Stimulated activated CD8-positive, alpha-beta memory T cell treated with anti-CD3 and anti-CD28 coated beads, Interleukin-7, amount 100 ng/mL, for 1 hour (primary cell): ENCODE measurements at regions not wholly inside any gene's neighbourhood (a gene's known extent, or its start where the extent isn't known, plus 50 kb on each side); places are given as distances from the start of the nearest gene placed in this dataset.

ENCODE experiments used
- DNase-seq, 2 donors: peaks; one replicate each; pipeline ENCODE4 v3.0.0-alpha.2; 2020; ENCODE audit warnings: low read depth in 2 of 2

DNA sequence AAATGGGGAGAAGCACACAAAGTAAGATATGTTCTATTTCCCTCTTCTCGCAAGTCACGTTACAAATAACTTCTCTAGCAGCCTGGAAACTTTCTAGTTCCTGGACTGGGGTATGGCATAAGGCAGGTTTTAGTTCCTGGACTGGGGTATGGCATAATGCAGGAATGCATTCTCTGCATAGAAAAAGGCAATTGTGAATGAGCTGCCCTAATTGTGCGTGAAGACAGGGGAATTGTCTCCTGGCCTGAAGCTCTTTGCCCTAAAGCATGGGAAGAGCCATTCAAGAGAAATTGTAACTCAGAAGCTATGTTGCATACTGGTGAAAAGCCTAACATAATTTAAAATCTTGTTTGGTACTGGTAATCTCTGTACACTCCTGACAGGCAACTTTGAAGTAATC, 54.3 kb upstream of the CBLB start:
- no peak for DNase-seq

DNA sequence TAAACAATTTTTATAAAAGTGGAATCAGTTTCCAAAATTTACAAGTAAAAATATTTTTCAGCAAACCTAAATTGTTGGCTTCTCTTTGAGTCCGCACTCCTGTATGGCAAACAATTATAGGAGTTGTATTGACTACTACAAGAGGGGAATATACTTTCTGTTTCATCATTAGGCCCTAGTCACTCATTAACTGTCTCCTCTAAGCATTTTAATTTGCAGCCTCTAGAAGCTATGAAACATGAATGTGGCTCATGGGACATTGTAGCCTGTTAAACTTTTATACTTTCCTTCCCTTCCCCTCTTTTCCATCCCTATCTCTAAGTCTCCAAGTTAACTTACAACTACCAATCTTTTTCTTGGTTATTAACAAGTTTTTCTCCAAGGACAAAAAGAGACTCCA, 58.9 kb upstream of the CBLB start:
- DNase-seq = no peak

DNA sequence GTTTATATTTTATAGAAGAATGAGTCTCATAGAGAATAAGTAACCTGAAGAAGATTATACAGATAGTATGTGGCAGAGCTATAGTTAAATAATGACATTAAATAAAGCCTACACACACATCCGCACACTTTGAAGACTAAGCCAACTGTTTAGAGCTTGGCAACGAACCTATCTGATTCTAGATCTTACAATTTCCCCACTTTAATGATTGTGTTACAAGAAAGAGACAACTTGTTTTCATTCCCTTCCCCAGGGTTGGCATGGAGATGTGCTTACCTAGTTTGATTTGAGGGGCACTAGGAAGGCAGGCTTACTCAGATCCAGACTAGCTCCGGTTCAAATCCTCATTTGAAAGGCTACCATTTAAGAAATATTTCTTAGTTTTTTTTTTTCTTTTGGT, 61.9 kb upstream of the CBLB start:
- DNase-seq = no peak

- DNase-seq = no peak
Measured at GRCh38 chr3:105931500-105931899, 62.7 kb upstream of the CBLB start.

DNA sequence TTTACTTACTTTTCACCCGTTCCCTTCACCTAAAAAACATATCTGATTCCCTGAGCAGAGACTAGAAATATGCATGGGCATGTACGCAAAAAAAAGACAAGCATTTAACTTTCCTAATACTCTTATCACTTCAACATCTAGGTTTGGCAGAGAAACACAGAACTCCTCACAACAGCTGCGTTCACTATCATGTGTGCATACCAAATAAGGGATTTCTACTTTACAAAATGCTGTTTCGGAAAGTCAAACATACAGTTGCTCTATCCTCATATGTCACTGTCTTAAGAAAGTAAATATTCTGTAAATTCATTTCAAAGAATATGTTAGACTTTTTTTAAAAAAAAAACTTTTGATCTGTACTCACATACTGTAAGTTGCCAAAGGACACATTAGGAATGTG, 65.1 kb upstream of the CBLB start:
- DNase-seq = no peak

- DNase-seq = no peak
Measured at GRCh38 chr3:105938101-105938500, 69.3 kb upstream of the CBLB start.

GRCh38 chr3:105938806-105939205, 70.0 kb upstream of the CBLB start:
- no peak for DNase-seq

DNA sequence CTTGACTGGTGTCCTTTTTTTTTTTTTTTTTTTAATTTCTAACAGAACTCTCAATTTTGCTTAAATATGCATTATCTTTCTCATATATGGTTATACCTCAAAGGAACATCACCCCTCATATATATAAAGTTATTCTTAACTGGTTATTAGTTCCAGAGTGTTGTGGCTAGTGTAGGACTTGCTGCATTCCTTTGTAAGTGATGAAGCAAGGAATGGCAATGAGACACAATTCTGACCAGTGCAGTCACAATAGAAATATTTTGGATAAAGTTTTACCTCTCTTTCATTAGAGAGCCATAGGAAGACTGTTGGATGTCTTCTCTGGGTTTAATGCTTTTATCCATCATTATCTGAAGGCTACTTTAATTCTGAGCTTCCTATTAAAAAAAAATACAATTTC, 75.5 kb upstream of the CBLB start:
- no peak for DNase-seq

DNA sequence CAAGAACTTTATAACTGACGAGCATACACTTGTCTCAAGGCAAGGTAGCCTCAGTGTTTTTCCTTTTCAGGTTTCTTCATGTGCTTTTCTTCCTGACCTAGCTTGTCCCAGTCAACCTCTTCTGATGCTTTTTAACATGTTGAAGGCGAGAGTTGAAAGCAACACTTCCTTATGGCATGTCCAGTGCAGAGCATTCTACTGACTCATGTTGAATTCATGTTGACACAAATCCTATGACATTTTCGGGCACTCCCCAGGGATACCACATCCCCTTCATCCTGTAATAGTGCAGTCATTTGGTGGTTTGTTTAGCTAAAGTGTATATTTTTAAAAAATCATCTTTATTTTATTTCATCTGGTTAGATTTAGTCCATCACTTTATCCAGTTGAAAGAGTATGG, 75.9 kb upstream of the CBLB start:
- no peak for DNase-seq

- DNase-seq = no peak
Measured at GRCh38 chr3:105948101-105948500, 79.3 kb upstream of the CBLB start.

- no peak for DNase-seq
Measured at GRCh38 chr3:105950881-105951600, 82.2 kb upstream of the CBLB start.

DNA sequence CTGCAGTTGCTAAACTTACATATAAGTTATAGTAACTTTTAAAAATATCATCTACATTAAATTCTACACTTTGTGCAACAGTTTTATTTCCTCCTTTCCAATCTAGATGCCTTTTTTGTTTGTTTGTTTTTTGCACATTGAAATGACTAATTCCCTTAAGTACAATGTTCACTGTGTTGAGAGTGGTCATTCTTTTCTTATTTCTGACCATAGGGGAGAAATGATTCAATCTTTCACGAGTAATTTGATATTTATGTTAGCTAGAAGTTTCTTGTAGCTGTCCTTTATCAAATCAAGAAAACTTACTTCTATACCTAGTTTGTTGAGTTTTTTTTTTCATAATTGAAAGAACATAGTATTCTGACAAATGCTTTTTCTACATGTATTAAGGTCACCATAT, 85.0 kb upstream of the CBLB start:
- DNase-seq = no peak

- no peak for DNase-seq
Measured at GRCh38 chr3:105956306-105956705, 87.5 kb upstream of the CBLB start.

GRCh38 chr3:105957722-105958121, 88.9 kb upstream of the CBLB start:
- no peak for DNase-seq

DNA sequence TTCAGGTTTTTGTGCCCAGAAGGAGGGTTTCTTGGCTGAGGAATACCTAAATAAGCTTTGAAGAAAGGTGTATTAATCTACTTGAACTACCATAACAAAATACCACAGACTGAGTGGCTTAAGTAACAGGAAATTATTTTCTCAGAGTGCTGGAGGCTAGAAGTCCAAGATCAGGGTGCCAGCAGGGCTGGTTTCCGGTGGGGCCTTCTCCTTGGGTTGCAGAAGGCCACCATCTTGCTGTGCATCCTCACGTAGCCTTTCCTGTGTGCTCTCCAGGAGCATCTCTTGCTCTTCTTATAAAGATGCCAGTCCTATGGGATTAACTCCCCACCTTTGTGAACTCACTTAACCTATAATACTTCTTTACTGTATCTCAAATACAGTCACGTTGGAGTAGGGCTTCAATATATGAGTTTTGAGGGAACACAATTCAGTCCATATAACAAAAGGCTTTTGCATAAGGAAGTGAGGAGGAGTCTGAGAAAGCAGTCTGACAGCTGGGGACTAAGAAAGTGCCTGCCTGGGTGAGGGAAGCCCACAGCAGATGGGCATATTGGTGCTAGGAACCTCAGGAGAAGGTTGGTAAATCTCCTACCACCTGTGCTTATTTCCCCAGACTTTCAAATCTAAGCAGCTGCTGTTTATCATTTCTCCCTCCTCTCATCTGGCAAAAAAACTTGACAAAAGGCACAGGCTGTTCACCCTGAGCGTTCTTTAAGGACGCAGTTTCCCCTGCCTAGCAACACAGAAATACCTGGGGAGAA, 89.6 kb upstream of the CBLB start:
- DNase-seq = no peak

DNA sequence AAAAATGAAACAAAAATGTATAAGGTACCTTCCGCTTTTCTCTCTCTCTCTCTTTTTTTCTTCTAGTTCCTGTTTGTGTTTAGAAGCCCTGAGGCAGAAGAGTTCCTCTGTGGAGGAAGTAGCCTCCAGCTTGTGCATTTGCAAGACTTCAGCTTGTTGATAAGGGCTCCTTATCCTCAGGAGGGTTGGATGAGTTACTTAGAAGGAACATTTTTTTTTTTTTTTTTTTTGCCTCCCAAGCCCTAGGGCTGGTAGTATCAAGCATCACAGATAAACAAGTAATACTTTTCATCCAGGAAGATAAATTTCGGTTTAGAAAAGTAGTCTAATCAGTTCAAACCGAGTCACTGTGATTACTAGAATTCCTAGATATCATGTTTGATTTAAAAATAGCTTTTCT, 91.0 kb upstream of the CBLB start:
- DNase-seq = no peak

DNA sequence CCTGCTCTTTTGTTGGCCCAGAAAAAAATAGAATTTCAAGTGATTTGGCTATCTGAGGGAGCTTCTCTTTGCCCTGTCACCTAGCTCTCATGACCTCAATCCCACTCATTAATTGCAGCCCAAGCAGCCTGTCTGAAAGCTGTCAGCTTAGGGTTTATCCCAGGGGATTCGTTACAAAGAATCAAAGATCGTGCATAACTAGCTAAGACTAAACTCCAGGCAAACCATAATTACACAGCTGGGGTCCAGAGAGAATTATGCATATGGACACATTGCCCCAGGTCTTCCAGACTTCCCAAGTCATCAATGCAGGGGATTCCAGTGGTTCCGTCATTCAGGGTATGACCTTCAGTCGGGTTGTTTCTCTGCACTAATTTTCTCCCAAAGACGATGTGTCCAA, 91.6 kb upstream of the CBLB start:
- DNase-seq = no peak

DNA sequence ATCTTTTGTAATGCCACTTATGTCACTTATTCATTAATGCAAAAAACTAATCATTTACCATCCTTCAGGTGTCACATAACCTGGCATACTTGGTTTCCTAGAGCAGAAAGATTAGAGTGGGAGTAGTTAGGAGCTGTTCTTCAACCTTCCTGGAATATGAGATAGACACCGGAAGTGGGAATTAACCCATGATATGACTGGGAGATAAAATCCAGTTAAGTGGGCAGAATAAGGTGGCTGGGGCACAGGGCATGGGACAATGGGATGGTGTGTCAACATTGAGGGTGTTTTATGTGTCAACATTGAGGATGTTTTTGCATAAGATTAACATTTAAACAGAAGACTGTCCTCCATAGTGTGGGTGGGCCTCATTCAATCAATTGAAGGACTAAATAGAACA, 94.3 kb upstream of the CBLB start:
- DNase-seq = no peak

DNA sequence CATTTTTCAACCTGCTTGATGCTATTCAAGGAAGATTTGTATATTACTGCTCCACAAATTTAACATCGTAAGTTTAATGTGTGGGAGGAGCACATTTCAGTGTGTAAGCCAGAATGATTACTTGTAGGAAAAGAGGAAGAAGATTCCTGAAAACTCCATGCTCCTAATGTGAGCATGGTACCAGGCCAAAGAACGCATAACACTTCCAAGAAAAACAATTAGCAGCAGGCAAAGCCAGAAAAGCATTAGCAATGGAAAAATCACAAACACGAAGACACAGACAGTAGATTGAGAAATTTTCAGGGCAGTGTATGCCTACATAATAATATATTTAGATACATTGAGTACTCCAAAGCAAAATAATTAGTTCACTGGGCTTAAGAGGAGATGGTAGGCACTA, 96.6 kb upstream of the CBLB start:
- DNase-seq = no peak

GRCh38 chr3:105967117-105967516, 98.3 kb upstream of the CBLB start:
- no peak for DNase-seq

DNA sequence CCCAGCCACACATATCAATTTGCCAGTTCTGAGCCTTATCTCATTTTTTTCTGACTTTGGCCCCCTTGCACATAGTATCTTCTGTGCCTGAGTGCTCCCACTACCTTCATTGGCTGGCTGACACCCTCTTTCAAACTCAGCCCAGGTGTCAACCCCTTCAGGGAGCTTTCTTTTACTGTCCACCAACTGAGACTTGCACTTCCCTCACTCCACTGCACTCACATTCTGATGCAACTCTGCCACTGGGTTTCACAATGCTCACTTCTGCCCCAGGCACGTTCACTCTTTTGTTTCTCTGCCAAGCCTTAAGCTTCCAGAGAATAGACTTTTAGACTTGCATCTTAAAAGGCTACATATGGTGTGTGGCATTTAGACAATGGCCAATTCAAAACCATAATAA, 101.5 kb upstream of the CBLB start:
- DNase-seq = no peak

DNA sequence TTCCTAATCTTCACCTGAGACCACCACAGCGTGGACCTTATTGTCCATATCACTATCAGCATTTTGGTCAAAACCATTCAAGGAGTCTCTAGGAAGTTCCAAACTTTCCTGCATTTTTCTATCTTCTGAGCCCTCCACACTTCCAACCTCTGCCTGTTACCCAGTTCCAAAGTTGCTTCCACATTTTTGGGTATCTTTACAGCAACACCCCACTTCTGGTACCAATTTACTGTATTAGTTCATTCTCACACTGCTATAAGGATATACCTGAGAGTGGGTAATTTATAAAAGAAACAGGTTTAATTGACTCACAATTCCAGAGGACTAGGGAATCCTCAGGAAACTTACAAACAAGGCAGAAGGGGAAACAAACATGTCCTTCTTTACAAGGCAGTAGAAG, 103.3 kb upstream of the CBLB start:
- DNase-seq = no peak

DNA sequence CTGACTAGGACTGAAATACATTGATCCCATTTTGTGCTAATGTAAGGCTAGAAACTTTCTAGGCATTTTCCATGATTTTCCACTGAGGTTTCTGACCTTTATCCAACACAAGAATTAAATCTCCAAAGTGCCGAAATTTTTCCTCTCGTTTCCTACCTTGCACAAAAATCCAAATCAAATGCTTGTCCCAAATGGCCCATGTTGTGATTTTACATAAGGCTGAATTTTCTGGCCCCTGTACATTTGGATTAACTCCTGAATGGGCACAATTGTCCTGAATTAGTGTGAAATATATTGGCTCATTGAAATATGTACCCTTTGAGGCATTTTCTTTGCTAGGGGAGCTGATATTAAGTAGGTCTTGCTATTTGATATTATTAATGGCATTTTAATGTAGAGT, 105.6 kb upstream of the CBLB start:
- no peak for DNase-seq

GRCh38 chr3:105976196-105976595, 107.4 kb upstream of the CBLB start:
- no peak for DNase-seq
